Germinal center (tissue), 1 donor: ENCODE measurements at regions not wholly inside any gene's neighbourhood (a gene's known extent, or its start where the extent isn't known, plus 50 kb on each side); places are given as distances from the start of the nearest gene placed in this dataset.
A peak's percentile ranks its signal among the peaks of the same experiment; 100 is the strongest.

ENCODE experiments used
- DNase-seq: peaks from one replicate; pipeline ENCODE4 v3.0.0; 2012; ENCODE audit warnings: mixed read lengths, low spot score

- no peak for DNase-seq
Measured at GRCh38 chr2:9105601-9106337, 100.8 kb upstream of the ASAP2 start.

GRCh38 chr2:9103663-9104277, 100.3 kb upstream of the MBOAT2 start:
- DNase-seq: no peak

GRCh38 chr2:9102861-9103662, 99.6 kb upstream of the MBOAT2 start:
- DNase-seq: no peak

- no peak for DNase-seq
Measured at GRCh38 chr2:9101763-9102425, 98.4 kb upstream of the MBOAT2 start.

GRCh38 chr2:9100080-9100876, 96.8 kb upstream of the MBOAT2 start:
- DNase-seq: no peak

GRCh38 chr2:9099341-9099751, 95.9 kb upstream of the MBOAT2 start:
- peak; percentile 28 for DNase-seq

GRCh38 chr2:9097892-9098291, 94.4 kb upstream of the MBOAT2 start:
- no peak for DNase-seq

GRCh38 chr2:9097239-9097638, 93.8 kb upstream of the MBOAT2 start:
- no peak for DNase-seq

GRCh38 chr2:9096761-9097160, 93.3 kb upstream of the MBOAT2 start:
- DNase-seq: no peak

GRCh38 chr2:9095690-9096089, 92.2 kb upstream of the MBOAT2 start:
- no peak for DNase-seq

GRCh38 chr2:9095226-9095625, 91.7 kb upstream of the MBOAT2 start:
- no peak for DNase-seq

- DNase-seq: no peak
Measured at GRCh38 chr2:9094117-9094516, 90.6 kb upstream of the MBOAT2 start.

GRCh38 chr2:9093324-9093723, 89.8 kb upstream of the MBOAT2 start:
- no peak for DNase-seq

- no peak for DNase-seq
Measured at GRCh38 chr2:9092383-9093282, 89.1 kb upstream of the MBOAT2 start.

GRCh38 chr2:9091811-9092210, 88.3 kb upstream of the MBOAT2 start:
- no peak for DNase-seq

GRCh38 chr2:9089831-9090230, 86.3 kb upstream of the MBOAT2 start:
- DNase-seq: no peak

GRCh38 chr2:9087121-9087681, 83.7 kb upstream of the MBOAT2 start:
- DNase-seq: no peak

- DNase-seq: no peak
Measured at GRCh38 chr2:9086465-9086864, 83.0 kb upstream of the MBOAT2 start.

- no peak for DNase-seq
Measured at GRCh38 chr2:9085353-9085752, 81.9 kb upstream of the MBOAT2 start.

- DNase-seq: no peak
Measured at GRCh38 chr2:9083287-9083686, 79.8 kb upstream of the MBOAT2 start.
